H7 (cell line): ENCODE measurements at regions not wholly inside any gene's neighbourhood (a gene's known extent, or its start where the extent isn't known, plus 50 kb on each side); places are given as distances from the start of the nearest gene placed in this dataset.
"Not testable (repeated sequence)": the region's sequence is repeated elsewhere in the genome, so short reads cannot be mapped to it uniquely, and the experiment has no call there.

Experiments
- DNase-seq: peaks from one replicate; pipeline ENCODE4 v3.0.0; 2012
- H3K27me3 ChIP-seq: 2 replicates; pipeline ENCODE4 v1.6.0; 2011; ENCODE audit warnings: mild to moderate bottlenecking, low read length; ENCODE audit not compliant: control insufficient read depth, insufficient read depth
- H3K36me3 ChIP-seq: replicated peaks from 2 replicates; pipeline ENCODE4 v1.5.1; 2011; ENCODE audit warnings: low read length; ENCODE audit not compliant: control insufficient read depth, insufficient read depth
- H3K4me3 ChIP-seq: 2 replicates; pipeline ENCODE4 v1.5.1; 2011; ENCODE audit warnings: low read depth, mild to moderate bottlenecking, control low read depth, low read length, moderate library complexity; ENCODE audit not compliant: insufficient read depth

DNA sequence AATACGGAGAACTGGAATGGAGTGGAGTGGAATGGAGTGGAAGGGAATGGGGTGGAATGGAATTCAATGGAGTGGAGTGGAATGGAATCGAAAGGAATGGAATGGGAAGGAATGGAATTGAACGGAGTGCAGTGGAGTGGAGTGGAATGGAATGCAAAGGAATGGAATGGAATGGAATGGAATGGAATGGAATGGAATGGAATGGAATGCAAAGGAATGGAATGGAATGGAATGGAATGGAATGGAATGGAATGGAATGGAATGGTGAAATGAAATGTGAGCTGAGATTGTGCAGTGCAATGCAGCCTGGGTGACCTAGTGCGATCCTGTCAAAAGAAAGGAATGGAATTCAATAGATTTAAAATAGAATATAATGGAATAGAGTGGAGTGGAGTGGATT is 357.3 kb upstream of the WSB1 start:
- not testable (repeated sequence) for H3K27me3 ChIP-seq, H3K36me3 ChIP-seq, DNase-seq, H3K4me3 ChIP-seq

DNA sequence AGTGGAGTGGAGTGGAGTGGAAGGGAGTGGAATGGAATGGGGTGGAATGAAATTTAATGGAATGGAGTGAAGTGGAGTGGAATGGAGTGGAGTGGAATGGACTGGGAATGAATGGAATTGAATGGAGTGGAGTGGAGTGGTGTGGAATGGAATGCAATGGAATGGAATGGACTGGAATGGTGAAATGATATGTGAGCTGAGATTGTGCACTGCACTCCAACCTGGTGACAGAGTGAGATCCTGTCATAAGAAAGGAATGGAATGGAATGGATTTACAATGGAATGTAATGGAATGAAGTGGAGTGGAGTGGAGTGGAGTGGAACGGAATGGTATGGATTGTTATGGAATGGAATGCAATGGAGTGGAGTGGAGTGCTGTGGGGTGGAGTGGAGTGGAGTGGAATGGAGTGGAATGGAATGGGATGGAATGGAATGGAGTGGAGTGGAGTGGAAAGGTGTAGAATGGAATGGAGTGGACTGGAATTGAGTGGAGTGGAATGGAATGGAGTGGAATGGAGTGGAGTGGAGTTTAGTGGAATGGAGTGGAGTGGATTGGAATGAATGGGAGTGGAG is 356.1 kb upstream of the WSB1 start:
- not testable (repeated sequence) for H3K27me3 ChIP-seq, DNase-seq, H3K4me3 ChIP-seq, H3K36me3 ChIP-seq

DNA sequence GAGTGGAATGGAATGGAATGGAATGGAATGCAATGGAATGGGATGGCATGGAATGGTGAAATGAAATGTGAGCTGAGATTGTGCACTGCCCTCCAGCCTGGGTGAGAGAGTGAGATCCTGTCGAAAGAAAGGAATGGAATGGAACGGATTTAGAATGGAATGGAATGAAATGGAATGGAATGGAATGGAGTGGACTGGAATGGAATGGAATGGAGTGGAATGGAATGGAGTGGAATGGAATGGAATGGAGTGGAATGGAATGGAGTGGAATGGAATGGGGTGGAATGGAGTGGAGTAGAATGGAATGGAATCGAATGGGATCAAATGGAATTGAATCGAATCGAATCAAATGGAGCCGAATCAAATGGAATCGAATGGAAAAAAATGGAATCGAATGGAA is 354.2 kb upstream of the WSB1 start:
- not testable (repeated sequence) for H3K4me3 ChIP-seq, DNase-seq, H3K36me3 ChIP-seq, H3K27me3 ChIP-seq

DNA sequence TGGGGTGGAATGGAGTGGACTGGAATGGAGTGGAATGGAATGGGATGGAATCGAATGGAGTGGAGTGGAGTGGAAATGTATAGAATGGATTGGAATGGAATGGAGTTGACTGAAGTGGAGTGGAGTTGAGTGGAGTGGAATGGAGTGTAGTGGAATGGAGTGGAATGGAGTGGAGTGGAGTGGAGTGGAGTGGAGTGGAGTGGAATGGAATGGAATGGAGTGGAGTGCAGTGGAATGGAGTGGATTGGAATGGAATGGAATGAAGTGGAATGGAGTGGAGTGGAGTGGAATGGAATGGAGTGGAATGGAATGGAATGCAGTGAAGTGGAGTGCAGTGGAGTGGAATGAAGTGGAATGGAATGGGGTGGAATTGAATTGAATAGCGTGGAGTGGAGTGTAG is 353.3 kb upstream of the WSB1 start:
- H3K36me3 ChIP-seq, H3K27me3 ChIP-seq, H3K4me3 ChIP-seq, DNase-seq: not testable (repeated sequence)

DNA sequence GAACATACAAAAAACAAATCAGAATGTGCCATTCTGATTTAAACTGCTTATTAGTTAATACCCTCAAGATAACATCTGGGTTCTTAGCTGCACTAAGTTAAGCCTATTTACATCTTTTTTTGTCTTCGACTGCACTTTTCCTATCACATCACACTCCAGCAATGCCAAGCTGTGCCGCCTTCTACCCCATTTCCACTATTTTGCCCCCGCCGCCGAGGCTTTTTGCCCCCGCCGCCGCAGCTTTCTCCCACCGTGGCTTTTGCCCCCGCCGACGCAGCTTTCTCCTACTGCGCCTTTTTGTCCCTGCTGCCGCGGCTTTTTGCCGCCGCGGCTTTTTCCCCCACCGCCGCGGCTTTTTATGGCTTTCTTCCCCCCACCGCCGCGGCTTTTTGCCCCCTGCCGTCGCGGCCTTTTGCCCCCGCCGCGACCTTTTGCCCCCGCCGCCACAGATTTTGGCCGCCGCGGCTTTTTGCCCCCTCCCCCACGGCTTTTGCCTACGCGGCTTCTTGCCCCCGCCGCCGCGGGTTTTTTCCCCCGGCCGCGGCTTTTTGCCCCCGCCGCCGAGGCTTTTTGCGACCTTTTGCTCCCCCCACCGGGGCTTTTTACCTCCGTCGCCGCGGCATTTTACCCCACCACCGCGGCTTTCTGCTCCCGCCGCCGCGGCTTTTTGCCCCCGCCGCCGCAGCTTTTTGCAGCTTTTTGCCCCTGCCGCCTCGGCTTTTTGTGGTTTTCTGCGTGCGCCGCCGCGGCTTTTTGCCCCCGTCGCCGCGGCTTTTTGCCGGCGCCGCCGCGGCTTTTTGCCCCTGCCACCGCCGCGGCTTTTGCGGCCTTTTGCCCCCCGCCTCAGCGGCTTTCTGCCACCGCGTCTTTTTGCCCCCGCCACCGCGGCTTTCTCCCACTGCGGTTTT is 331.4 kb upstream of the WSB1 start:
- H3K4me3 ChIP-seq, result no peak overlapping the region
- no peaks in the 10 kb centered on the region for H3K36me3 ChIP-seq
- DNase-seq, result peak; percentile 12
- no peaks in the 10 kb centered on the region for H3K27me3 ChIP-seq

DNA sequence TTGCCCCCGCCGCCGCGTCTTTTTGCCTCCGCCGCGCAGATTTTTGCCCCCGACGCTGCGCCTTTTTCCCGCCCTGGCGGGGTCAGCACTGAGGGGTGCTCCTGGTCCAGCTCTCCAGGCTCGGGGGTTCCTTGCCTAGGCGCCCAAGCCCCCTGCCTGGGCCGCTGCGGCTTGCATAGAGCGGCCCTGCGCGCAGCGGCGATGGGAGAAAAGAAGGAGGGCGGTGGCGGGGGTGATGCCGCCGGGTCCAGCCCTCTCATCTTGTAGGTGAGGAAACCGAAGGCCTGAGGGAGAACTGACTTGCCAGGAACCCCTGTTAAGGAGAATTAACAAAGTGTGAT is 330.8 kb upstream of the WSB1 start:
- no peaks in the 10 kb centered on the region for H3K36me3 ChIP-seq
- H3K27me3 ChIP-seq, result no peaks in the 10 kb centered on the region
- no peak overlapping the region for H3K4me3 ChIP-seq
- DNase-seq, result peak; percentile 3

DNA sequence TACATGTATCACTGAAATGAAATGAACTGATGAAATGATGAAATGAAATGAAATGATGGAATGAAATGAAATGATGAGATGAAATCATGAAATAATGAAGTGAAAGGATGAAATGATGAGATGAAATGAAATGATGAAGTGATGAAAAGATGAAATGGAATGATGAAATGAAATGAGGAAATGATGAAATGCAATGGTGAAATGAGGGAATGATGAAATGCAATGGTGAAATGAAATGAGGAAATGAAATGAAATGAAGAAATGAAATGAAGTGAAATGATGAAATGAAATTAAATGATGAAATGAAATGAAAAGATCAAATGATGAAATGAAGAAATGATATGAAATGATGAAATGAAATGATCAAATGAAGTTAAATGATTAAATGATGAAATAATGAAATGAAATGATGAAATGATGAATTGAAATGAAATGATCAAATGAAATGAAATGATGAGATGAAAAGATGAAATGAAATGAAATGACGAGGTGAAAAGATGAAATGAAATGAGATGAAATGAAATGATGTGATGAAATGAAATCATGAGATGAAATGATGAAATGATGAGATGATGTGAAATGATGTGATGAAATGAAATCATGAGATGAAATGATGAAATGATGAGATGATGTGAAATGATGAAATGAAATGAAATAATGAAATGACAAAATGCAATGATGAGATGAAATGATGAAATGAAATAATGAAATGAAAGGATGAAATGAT is 327.9 kb upstream of the WSB1 start:
- DNase-seq, H3K36me3 ChIP-seq, H3K27me3 ChIP-seq, H3K4me3 ChIP-seq: not testable (repeated sequence)

DNA sequence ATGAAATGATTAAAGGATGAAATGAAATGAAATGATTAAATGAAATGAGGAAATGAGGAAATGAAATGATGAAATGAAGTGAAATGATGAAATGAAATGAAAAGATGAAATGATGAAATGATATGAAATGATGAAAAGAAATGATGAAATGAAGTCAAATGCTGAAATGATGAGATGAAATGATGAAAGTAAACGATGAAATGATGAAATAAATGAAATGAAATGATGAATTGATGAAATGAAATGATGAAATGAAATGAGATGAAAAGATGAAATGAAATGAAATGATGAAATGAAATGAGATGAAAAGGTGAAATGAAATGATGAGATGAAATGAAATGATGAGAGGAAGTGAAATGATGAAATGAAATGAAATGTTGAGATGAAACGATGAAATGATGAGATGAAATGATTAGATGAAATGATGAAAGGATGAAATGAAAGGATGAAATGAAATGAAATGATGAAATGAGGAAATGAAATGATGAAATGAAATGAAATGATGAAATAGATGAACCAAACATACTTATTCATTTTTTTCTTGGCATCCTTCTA is 327.2 kb upstream of the WSB1 start:
- H3K36me3 ChIP-seq, H3K4me3 ChIP-seq, H3K27me3 ChIP-seq, DNase-seq: not testable (repeated sequence)

DNA sequence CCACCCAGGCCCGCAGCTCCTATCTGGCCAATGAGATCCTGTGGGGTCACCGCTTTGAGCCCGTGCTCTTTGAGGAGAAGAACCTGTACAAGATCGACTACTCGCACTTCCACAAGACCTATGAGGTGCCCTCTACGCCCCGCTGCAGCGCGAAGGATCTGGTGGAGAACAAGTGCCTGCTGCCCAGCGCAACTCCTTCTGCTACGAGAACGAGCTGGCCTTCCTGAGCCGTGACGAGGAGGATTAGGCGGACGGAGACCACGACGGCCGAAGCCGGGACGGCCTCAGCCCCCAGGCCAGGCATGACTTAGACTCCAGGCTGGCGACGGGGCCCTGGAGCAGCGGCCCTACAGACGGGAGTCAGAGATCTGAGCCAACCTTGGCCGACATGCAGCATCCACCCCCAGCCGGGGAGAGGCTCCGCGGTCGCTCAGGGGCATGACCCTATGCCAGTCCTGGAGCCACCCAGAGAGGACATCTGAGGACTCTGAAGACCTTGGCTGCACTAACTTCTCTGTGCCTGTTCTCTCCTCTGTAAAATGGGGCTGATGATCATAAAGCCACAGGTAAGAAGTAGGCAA is 312.0 kb upstream of the WSB1 start:
- H3K4me3 ChIP-seq, H3K36me3 ChIP-seq, DNase-seq, H3K27me3 ChIP-seq: not testable (repeated sequence)

DNA sequence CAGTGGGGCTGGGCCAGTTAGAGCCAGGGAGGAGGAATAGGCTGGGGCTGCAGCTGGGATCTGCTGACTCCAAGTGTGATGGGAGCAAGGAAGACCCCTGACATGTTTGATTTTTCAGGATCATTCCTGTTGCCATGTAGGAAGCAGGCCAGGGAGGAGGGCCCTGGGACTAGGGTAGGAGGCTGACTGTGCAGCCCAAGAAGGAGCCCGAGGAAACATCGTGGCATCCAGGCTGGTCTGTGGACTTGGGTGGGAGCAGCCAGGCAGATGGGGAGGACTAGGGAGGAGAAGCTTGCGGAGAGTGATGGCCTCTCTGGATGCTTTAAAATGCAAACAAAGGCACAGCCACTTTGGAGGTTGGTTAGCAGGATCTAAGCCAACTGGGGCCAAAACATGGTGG is 311.4 kb upstream of the WSB1 start:
- H3K27me3 ChIP-seq, DNase-seq, H3K36me3 ChIP-seq, H3K4me3 ChIP-seq: not testable (repeated sequence)

DNA sequence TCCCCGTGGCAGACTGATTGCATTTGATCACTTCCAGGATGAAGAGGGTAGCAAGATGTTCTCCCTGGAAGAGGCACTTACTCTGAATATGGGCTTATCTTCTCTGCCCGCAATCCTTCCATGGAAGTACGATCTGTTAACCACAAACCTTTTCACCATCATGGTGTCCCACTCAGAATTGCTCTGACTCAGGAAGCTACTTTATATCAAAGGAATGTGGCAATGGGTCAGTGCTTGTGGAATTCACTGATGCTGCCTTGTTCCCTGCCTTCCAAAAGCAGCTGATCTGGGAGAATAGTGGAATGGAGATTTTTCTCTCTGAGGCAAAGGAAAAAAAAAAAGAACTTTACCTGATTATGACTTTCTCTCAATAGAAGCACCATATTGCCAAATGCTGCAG is 306.1 kb upstream of the WSB1 start:
- not testable (repeated sequence) for DNase-seq, H3K27me3 ChIP-seq, H3K4me3 ChIP-seq, H3K36me3 ChIP-seq

DNA sequence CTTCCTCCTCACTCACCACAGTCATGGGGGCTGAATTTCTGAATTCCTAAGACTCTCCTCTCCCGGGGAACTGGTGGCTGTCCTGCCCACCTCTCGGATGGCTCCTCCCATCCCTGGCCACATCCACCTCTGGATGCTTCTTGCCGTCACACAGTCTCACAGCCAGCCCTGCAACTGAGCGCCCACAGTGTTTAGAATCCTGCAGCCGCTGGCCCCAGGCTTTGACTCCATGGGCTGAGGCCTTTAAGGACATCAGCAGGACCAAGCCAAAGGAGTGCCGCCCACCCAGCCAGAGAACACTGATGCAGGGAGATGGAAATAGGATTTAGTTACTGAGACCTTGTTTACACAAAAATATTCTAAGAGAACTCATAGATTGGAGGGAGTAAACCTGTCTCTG is 299.3 kb upstream of the WSB1 start:
- not testable (repeated sequence) for H3K4me3 ChIP-seq, H3K36me3 ChIP-seq, DNase-seq, H3K27me3 ChIP-seq

DNA sequence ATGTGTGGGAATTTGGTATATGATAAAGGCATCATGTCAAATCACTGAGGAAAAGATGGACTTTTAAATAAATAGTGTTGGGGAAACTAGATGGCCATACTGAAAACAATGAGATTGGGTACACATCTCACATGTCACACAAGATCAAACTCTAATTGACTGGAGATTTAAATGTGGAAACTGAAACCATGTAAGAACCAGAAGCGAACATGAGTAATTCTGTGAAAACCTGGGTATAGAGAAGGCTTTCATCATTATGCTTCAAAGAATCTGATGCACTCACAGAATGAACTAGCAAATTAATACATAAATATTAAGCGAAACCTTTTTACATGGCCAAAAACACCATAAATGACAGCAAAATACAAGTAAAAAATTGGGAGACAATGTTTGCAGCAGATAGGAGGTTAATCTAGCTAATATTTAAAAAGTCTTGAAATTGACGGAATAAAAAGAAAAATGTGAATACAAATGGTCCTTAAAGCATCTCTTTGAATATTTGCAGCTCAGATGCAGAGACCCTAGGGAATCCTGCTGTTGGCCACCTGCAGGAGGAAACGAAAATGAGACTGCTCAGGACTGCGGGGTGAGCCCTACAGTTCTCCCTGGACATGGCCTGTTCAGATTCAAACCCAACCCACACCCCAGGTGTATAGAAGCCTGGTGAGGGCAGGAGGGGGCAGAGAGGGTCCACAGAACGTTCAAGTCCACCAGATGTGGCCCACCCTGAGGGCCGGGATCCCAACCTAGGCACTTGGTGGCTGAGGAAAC is 297.6 kb upstream of the WSB1 start:
- not testable (repeated sequence) for DNase-seq, H3K36me3 ChIP-seq, H3K4me3 ChIP-seq, H3K27me3 ChIP-seq
